ENCODE measurements at regions not wholly inside any gene's neighbourhood (a gene's known extent, or its start where the extent isn't known, plus 50 kb on each side); places are given as distances from the start of the nearest gene placed in this dataset.

- no peaks in the 10 kb centered on the region for H3K27me3 ChIP-seq
- no peak overlapping the region for H3K4me3 ChIP-seq
- DNase-seq (ENCODE audit: low read depth in 1 of 2, low spot score in 1 of 2) = no peak
- no peaks in the 10 kb centered on the region for H3K9me3 ChIP-seq (ENCODE audit: low read depth)
- H3K36me3 ChIP-seq = no peaks in the 10 kb centered on the region
- H3K27ac ChIP-seq = no peak overlapping the region
- no peak for TF ChIP-seq CTCF (IDR thresholded peaks at IDR 0.05; ENCODE audit: low read depth, low read length)
- H3K4me1 ChIP-seq (ENCODE audit: low read depth) = peaks cover 3% of the 10 kb centered on the region
Measured at GRCh38 chr4:100312615-100313350, 122.5 kb upstream of the DDIT4L start.

DNA sequence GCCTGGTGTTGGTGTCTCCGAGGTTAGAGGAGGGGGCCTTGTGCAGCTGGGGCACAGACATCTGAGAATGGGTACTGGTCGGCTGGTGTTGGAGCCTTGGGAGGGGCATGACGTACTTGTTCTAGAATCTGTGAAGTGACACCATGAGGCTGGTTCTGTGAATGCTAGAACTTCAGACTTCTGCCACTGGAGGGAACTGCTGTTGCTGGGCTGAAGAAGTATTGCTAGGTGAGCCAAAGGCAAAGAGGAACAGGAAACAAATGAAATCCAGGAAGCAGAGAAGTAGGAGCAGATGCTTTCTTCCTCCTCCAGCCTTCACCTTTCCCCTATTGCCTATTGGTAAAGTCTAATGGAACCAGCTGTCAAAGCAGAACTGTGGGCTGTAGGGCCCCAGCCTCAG lies 120.9 kb upstream of the DDIT4L start:
- no peaks in the 10 kb centered on the region for H3K9me3 ChIP-seq (ENCODE audit: low read depth)

DNA sequence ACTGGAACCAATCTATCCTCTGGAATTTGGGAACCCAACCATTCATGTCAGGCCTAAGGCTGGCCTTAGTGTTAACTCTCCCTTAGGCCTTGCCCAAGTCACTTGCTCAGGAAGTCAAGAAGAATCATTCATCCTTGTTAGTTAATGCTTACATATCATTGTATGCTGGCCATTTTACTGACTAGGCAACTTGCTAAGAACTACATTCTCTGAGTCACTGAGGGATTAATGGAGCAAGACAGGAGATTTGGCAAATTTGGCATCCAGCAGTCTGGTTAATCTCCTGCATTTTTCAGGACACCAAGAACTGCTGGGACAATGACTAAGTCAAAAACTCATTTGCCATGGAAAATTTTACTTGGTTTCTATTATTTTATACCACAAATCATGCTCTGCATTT lies 115.8 kb upstream of the DDIT4L start:
- H3K9me3 ChIP-seq (ENCODE audit: low read depth) = no peaks in the 10 kb centered on the region
- TF ChIP-seq CTCF (IDR thresholded peaks at IDR 0.05; ENCODE audit: low read depth, low read length) = no peak
- H3K4me1 ChIP-seq (ENCODE audit: low read depth) = no peaks in the 10 kb centered on the region
- DNase-seq (ENCODE audit: low read depth in 1 of 2, low spot score in 1 of 2) = no peak
- H3K27ac ChIP-seq = no peak overlapping the region
- no peaks in the 10 kb centered on the region for H3K27me3 ChIP-seq
- H3K36me3 ChIP-seq = no peaks in the 10 kb centered on the region
- no peak overlapping the region for H3K4me3 ChIP-seq

More for the DNA sequence above, 120.9 kb upstream of the DDIT4L start:
- Histone ChIP-seq H3K36me3 (no peaks in the 10 kb centered on the region), H3K27ac (no peak overlapping the region), H3K27me3 (no peaks in the 10 kb centered on the region), H3K4me1 (ENCODE audit: low read depth) (peaks cover 3% of the 10 kb centered on the region), H3K4me3 (no peak overlapping the region)
- no peak for DNase-seq (ENCODE audit: low read depth in 1 of 2, low spot score in 1 of 2)
- TF ChIP-seq CTCF (IDR thresholded peaks at IDR 0.05; ENCODE audit: low read depth, low read length) = peak; percentile 13

GRCh38 chr4:100302061-100303026 lies 112.1 kb upstream of the DDIT4L start:
- no peaks in the 10 kb centered on the region for H3K27me3 ChIP-seq
- no peak for TF ChIP-seq CTCF (IDR thresholded peaks at IDR 0.05; ENCODE audit: low read depth, low read length)
- no peaks in the 10 kb centered on the region for H3K36me3 ChIP-seq
- H3K4me1 ChIP-seq (ENCODE audit: low read depth) = no peaks in the 10 kb centered on the region
- H3K9me3 ChIP-seq (ENCODE audit: low read depth) = no peaks in the 10 kb centered on the region
- DNase-seq (ENCODE audit: low read depth in 1 of 2, low spot score in 1 of 2) = peak in 1 of 2 donors; percentile 73
- H3K4me3 ChIP-seq = no peak overlapping the region
- H3K27ac ChIP-seq = no peak overlapping the region

DNA sequence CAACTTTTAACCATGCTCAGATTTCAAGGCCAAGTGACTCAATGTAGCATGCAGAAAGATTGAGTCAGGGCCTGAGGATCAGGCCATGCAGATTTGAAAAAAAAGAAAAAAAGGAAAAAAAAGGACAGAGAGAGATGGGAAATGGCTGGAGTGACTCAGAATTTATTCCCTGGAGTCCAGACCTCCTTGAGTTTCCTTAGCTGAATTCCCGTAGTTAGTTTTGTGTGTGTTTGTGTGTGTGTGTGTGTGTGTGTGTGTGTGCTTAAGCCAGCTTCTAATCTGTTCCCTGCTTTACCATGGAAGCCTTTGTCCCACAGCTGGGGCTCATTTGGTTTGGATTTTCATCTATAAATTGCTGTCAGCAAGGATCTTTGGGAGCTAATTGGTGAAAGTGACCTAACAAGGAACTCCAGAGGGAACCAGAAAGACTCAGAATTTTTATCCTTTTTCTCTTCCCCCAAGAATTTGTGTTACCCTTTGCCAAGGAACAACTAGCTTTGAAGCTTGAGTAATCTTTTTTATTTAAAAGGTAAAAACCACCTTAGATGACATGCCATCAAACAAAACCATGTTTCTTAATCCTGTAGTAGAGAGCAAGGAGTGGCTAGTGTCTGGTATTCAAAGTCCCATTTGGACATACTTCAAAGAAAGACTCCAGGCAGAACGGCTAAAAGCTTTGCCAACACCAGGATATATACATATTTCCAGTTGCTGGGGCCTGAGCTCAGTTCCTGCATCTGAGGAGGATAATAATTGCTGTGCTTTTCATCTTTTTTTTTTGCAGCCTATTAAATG lies 109.0 kb upstream of the DDIT4L start:
- H3K4me3 ChIP-seq = no peak overlapping the region
- DNase-seq (ENCODE audit: low read depth in 1 of 2, low spot score in 1 of 2) = peak in 1 of 2 donors; percentile 95
- no peaks in the 10 kb centered on the region for H3K4me1 ChIP-seq (ENCODE audit: low read depth)
- no peaks in the 10 kb centered on the region for H3K36me3 ChIP-seq
- TF ChIP-seq CTCF (IDR thresholded peaks at IDR 0.05; ENCODE audit: low read depth, low read length) = no peak
- no peaks in the 10 kb centered on the region for H3K27me3 ChIP-seq
- no peaks in the 10 kb centered on the region for H3K9me3 ChIP-seq (ENCODE audit: low read depth)
- no peak overlapping the region for H3K27ac ChIP-seq
